ENCODE measurements at regions not wholly inside any gene's neighbourhood (a gene's known extent, or its start where the extent isn't known, plus 50 kb on each side); places are given as distances from the start of the nearest gene placed in this dataset.

DNA sequence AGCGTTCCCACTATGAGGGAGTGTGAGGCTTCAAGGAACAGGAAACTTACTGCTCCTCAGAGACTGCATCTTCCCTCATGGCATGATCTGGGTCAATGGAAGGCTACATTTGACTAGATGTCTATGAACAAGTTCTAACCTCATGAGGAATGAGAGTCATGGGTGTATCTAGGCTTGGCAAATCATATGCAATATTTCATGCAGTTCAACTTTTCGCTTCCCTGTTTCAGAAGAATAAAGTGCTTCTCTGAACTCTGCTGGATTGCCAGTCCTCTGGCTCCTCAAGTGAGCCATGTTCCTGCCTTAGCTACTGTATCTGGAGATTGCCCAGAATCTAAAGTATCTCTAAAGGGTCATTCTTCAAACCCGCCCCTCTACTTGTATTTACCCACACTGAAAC is 54.3 kb upstream of the SEMA3A start:
- no peak for DNase-seq (ENCODE audit: low read depth, low spot score)

DNA sequence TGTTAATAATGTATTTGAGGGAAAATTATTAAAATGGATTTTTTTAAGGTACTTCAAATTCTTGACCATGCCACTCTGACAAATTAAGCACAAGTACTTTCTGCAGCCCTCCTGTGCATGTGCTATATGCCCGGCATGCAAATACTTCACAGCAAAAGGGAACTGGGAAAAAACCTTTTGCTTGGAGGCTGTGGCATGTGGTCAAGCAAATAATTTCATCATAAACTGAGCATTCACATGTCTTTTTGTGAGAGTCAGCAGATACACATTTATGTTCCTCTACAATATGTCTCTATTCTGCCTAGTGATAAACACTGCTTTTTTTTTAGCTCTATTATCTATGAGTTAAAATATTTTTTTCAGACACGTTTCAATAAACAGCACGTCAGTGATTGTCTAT is 53.7 kb upstream of the SEMA3A start:
- no peak for DNase-seq (ENCODE audit: low read depth, low spot score)

- DNase-seq (ENCODE audit: low read depth, low spot score): peak; percentile 50
These were observed 53.0 kb upstream of the SEMA3A start for GRCh38 chr7:84247591-84247990.

DNA sequence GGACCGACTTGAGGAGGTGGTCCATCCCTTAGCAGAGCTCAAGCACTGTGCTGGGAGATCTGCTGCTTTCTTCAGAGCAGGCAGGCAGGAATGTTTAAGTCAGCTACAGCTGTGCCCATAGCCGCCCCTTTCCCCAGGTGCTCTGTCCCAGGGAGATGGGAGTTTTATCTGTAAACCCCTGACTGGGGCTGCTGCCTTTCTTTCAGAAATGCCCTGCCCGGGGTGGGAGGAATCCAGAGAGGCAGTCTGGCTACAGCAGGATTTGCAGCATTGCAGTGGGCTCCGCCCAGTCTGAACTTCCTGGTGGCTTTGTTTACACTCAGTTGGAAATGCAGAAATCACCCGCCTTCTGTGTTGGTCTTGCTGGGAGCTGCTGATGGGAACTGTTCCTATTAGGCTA is 51.2 kb upstream of the SEMA3A start:
- DNase-seq (ENCODE audit: low read depth, low spot score): no peak

Data from astrocyte of the hippocampus (primary cell).